GM19324 (cell line): ENCODE measurements at regions not wholly inside any gene's neighbourhood (a gene's known extent, or its start where the extent isn't known, plus 50 kb on each side); places are given as distances from the start of the nearest gene placed in this dataset.

Experiments
- ATAC-seq: cut with Tn5 transposase; IDR thresholded peaks from one replicate; pipeline ENCODE4 v1.9.1; 2021; ENCODE audit warnings: mild to moderate bottlenecking, moderate library complexity; ENCODE audit not compliant: unreplicated experiment, low FRiP score

GRCh38 chr5:4048398-4048797 is 452.8 kb downstream of the IRX1 start:
- ATAC-seq, result no peak

GRCh38 chr5:4050203-4050602 is 454.6 kb downstream of the IRX1 start:
- no peak for ATAC-seq

- no peak for ATAC-seq
Measured at GRCh38 chr5:4053136-4053535, 457.5 kb downstream of the IRX1 start.

- ATAC-seq, result no peak
Measured at GRCh38 chr5:4054092-4054491, 458.5 kb downstream of the IRX1 start.

GRCh38 chr5:4058899-4059298 is 463.3 kb downstream of the IRX1 start:
- no peak for ATAC-seq

GRCh38 chr5:4065472-4066320 is 470.1 kb downstream of the IRX1 start:
- no peak for ATAC-seq

GRCh38 chr5:4068171-4068570 is 472.5 kb downstream of the IRX1 start:
- ATAC-seq, result no peak

- no peak for ATAC-seq
Measured at GRCh38 chr5:4078544-4078943, 482.9 kb downstream of the IRX1 start.

- ATAC-seq, result no peak
Measured at GRCh38 chr5:4079831-4080230, 484.2 kb downstream of the IRX1 start.

- no peak for ATAC-seq
Measured at GRCh38 chr5:4080370-4080769, 484.7 kb downstream of the IRX1 start.

- no peak for ATAC-seq
Measured at GRCh38 chr5:4081059-4081458, 485.4 kb downstream of the IRX1 start.

- no peak for ATAC-seq
Measured at GRCh38 chr5:4081466-4081865, 485.8 kb downstream of the IRX1 start.

GRCh38 chr5:4082966-4083564 is 487.4 kb downstream of the IRX1 start:
- ATAC-seq, result no peak

- ATAC-seq, result no peak
Measured at GRCh38 chr5:4083591-4084337, 488.1 kb downstream of the IRX1 start.

GRCh38 chr5:4086081-4086480 is 490.4 kb downstream of the IRX1 start:
- no peak for ATAC-seq

- ATAC-seq, result no peak
Measured at GRCh38 chr5:4087110-4087509, 491.5 kb downstream of the IRX1 start.

- no peak for ATAC-seq
Measured at GRCh38 chr5:4089087-4089486, 493.5 kb downstream of the IRX1 start.

- no peak for ATAC-seq
Measured at GRCh38 chr5:4093236-4093635, 497.6 kb downstream of the IRX1 start.

GRCh38 chr5:4093970-4094369 is 498.3 kb downstream of the IRX1 start:
- no peak for ATAC-seq

- no peak for ATAC-seq
Measured at GRCh38 chr5:4095918-4096630, 500.4 kb downstream of the IRX1 start.

GRCh38 chr5:4097199-4097598 is 501.6 kb downstream of the IRX1 start:
- no peak for ATAC-seq
